ENCODE measurements at regions not wholly inside any gene's neighbourhood (a gene's known extent, or its start where the extent isn't known, plus 50 kb on each side); places are given as distances from the start of the nearest gene placed in this dataset.

DNA sequence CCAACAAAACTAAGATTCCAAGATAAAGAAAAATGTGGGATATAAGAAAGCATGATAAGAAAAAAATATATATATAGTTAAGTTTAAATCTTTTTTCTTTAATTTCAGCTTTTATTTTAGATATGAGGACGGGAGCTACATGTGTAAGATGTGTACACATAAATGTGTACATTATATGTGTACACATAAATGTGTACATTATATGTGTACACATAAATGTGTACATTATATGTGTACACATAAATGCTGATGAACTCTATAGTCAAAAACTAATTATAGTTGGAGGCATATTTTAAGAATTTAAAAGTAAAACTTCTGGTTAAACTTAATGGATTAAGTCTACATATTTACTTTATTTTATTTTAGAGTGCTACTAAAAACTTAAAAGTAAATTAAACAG is 123.6 kb downstream of the BTG1 start:
- intact Hi-C loops (cut with micrococcal nuclease): no loop called here
- ATAC-seq (no peak), DNase-seq (no peak)
- Mint-ChIP-seq H3K36me3 (ENCODE audit: low read depth) (peaks cover 7% of the 10 kb centered on the region), H3K4me3 (no peak overlapping the region), H3K27me3 (no peaks in the 10 kb centered on the region), H3K4me1 (ENCODE audit: low read depth) (peaks cover 28% of the 10 kb centered on the region), H3K9me3 (peaks cover 9% of the 10 kb centered on the region), H3K27ac (no peak overlapping the region)
- TF ChIP-seq, protein P1, sequence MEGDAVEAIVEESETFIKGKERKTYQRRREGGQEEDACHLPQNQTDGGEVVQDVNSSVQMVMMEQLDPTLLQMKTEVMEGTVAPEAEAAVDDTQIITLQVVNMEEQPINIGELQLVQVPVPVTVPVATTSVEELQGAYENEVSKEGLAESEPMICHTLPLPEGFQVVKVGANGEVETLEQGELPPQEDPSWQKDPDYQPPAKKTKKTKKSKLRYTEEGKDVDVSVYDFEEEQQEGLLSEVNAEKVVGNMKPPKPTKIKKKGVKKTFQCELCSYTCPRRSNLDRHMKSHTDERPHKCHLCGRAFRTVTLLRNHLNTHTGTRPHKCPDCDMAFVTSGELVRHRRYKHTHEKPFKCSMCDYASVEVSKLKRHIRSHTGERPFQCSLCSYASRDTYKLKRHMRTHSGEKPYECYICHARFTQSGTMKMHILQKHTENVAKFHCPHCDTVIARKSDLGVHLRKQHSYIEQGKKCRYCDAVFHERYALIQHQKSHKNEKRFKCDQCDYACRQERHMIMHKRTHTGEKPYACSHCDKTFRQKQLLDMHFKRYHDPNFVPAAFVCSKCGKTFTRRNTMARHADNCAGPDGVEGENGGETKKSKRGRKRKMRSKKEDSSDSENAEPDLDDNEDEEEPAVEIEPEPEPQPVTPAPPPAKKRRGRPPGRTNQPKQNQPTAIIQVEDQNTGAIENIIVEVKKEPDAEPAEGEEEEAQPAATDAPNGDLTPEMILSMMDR (IDR thresholded peaks at IDR 0.05): no peak
- ChIA-PET POLR2A (no interaction called here), CTCF (interaction anchor here (0.9 to 1.0 kb wide), 2 partner anchors 115 to 123 kb away, joined by 3 read pairs; partner anchors contain the start of gene BTG1)

DNA sequence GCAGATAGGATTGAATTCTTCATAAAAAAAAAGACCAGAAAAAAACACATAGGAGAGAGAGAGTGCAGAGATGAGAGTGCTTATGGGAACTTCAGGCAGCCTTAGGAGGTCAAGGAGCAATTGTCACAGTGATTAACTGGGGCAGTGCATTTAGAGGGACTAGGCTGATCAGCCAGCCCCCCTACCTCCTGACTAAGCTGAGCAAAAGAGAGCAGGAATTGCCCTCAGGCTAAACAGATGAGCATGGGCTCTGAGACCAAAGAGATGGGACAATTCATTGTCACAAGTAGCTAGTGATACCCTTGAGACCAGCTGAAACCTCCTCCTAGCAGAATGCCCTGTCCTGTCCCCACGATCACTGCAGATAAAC is 124.0 kb downstream of the BTG1 start:
- intact Hi-C loops (cut with micrococcal nuclease): no loop called here
- H3K9me3 Mint-ChIP-seq: peaks cover 9% of the 10 kb centered on the region
- no peak overlapping the region for H3K27ac Mint-ChIP-seq
- H3K36me3 Mint-ChIP-seq (ENCODE audit: low read depth): peaks cover 7% of the 10 kb centered on the region
- ChIA-PET CTCF (interaction anchor here (0.9 to 1.0 kb wide), 2 partner anchors 116 to 124 kb away, joined by 3 read pairs; partner anchors contain the start of gene BTG1), POLR2A (no interaction called here)
- ATAC-seq (no peak), DNase-seq (no peak)
- no peaks in the 10 kb centered on the region for H3K27me3 Mint-ChIP-seq
- TF ChIP-seq, protein P1 (IDR thresholded peaks at IDR 0.05): no peak
- no peak overlapping the region for H3K4me3 Mint-ChIP-seq
- peaks cover 26% of the 10 kb centered on the region for H3K4me1 Mint-ChIP-seq (ENCODE audit: low read depth)

DNA sequence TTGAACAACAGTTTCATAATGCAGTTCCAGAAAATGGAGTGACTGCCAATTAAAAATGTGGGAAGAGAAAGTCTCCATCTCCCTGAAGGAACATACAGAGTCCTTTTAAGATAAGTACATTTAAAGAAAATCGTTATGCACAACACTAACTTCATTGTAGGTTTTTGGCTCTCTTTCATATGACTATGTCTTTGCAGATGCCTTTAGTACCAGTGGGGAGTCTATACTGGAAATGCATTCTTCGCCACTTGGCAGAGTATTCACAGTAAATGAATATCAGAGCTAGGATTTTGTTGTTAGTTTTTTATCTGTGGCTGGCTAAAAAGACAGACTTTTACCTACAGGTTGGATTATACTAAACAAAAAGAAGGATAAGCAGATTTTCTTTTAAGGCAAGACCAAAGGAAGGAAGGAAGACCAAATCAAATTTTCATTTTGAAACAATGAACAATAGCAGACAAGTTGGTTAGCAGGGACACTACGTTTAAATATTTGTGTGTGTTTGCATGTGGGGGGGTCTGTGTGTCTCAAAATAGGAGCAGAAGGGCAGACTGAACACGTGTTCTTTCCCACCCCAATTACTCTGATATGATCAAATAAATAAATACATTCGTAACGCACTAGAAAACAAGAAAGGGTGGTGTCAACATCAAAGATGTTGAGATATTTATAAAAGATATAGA is 124.5 kb downstream of the BTG1 start:
- peaks cover 9% of the 10 kb centered on the region for H3K9me3 Mint-ChIP-seq
- TF ChIP-seq, protein P1 (IDR thresholded peaks at IDR 0.05): no peak
- intact Hi-C loops (cut with micrococcal nuclease): no loop called here
- H3K4me1 Mint-ChIP-seq (ENCODE audit: low read depth): peaks cover 24% of the 10 kb centered on the region
- H3K27ac Mint-ChIP-seq: no peak overlapping the region
- POLR2A ChIA-PET: interaction anchor here (0.6 kb wide), 1 partner anchor 361 kb away, joined by 4 read pairs; no protein-coding TSS in a partner anchor
- no peaks in the 10 kb centered on the region for H3K27me3 Mint-ChIP-seq
- CTCF ChIA-PET: interaction anchor here (1.0 kb wide), 1 partner anchor 124 kb away, joined by 3 read pairs; the partner anchor contains the start of gene BTG1
- no peak overlapping the region for H3K4me3 Mint-ChIP-seq
- ATAC-seq: no peak
- no peak for DNase-seq
- H3K36me3 Mint-ChIP-seq (ENCODE audit: low read depth): peaks cover 7% of the 10 kb centered on the region

DNA sequence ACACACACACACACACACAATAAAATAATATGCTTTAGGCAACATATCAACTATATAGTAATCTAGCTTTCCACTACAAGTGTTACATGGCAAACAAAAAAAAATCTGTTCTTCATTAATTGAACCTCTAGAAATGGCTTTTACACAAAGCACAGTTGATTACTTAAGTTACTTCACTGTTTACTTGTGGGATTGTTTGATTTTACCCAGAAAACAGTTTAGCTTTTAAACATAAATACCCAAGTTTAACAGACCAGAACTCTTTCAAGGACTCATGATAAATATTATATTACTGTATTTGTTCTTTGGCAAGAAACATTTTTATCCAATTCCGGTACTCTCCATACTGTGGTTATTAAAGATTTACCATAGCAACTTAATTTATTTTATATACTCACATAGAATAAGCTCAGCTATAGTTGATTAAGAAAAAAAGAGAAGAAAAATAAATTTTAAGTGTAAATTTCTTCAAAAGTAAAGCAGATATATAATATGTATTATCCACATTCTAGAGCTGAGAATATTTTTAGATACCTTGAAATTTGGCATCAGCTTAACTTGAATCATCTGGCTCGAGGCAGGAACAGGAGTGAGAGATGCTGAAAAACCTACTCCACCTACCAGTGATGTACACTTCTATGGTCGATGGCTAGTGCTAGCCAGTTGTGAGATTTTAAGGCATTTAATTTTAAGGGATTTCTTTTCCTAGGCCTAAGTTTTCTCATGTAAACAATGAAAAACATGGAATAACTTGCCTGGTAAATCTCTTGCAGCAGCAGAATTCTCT is 126.0 kb downstream of the BTG1 start:
- H3K4me3 Mint-ChIP-seq: no peak overlapping the region
- ATAC-seq (no peak), DNase-seq (no peak)
- H3K27me3 Mint-ChIP-seq: no peaks in the 10 kb centered on the region
- POLR2A ChIA-PET: interaction anchor here (0.5 to 1.0 kb wide), 3 partner anchors 15 to 124 kb away, joined by 3 to 5 read pairs (median 5); no protein-coding TSS in a partner anchor
- H3K4me1 Mint-ChIP-seq (ENCODE audit: low read depth): peaks cover 17% of the 10 kb centered on the region
- TF ChIP-seq, protein P1 (IDR thresholded peaks at IDR 0.05): no peak
- H3K9me3 Mint-ChIP-seq: peaks cover 11% of the 10 kb centered on the region
- CTCF ChIA-PET: no interaction called here
- intact Hi-C loops (cut with micrococcal nuclease): no loop called here
- no peak overlapping the region for H3K27ac Mint-ChIP-seq
- peaks cover 7% of the 10 kb centered on the region for H3K36me3 Mint-ChIP-seq (ENCODE audit: low read depth)

DNA sequence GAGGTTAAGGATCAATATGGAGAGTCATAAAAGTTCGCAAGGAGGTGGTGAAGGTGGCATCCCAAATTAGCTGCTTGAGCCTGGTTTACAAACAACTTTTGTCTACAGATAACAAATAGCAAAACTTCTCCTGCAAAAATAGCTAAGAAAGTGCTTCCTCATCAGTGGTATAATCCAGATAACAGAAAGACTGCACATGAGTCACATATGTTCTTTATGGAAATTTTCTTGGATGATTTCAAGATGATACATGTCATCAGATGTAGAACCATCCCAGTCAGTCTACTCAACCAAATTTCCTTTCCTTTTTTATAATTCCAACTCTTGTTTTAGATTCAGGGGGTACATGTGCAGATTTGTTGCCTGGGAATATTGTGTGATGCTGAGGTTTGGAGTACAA is 133.0 kb downstream of the BTG1 start:
- H3K27me3 Mint-ChIP-seq: no peaks in the 10 kb centered on the region
- H3K36me3 Mint-ChIP-seq (ENCODE audit: low read depth): peaks cover 2% of the 10 kb centered on the region
- intact Hi-C loops (cut with micrococcal nuclease): no loop called here
- no peak for DNase-seq
- H3K4me1 Mint-ChIP-seq (ENCODE audit: low read depth): peaks cover 39% of the 10 kb centered on the region
- CTCF ChIA-PET: interaction anchor here (1.2 to 1.9 kb wide), 2 partner anchors 131 to 201 kb away, joined by 3 to 5 read pairs; no protein-coding TSS in a partner anchor
- POLR2A ChIA-PET: no interaction called here
- no peak overlapping the region for H3K27ac Mint-ChIP-seq
- H3K4me3 Mint-ChIP-seq: no peak overlapping the region
- ATAC-seq: no peak
- H3K9me3 Mint-ChIP-seq: peaks cover 12% of the 10 kb centered on the region
- TF ChIP-seq, protein P1 (IDR thresholded peaks at IDR 0.05): no peak

Data from activated CD8-positive, alpha-beta T cell treated with anti-CD3 and anti-CD28 coated beads for 36 hours (primary cell).